Ectodermal cell (in vitro differentiated cells): ENCODE measurements at regions not wholly inside any gene's neighbourhood (a gene's known extent, or its start where the extent isn't known, plus 50 kb on each side); places are given as distances from the start of the nearest gene placed in this dataset.

Experiments
- H3K27ac ChIP-seq: 2 replicates; pipeline ENCODE4 v1.7.0; 2013; ENCODE audit warnings: mild to moderate bottlenecking, low read depth, low read length; ENCODE audit not compliant: insufficient read depth, poor library complexity, severe bottlenecking
- H3K27me3 ChIP-seq: 2 replicates; pipeline ENCODE4 v1.7.0; 2013; ENCODE audit warnings: mild to moderate bottlenecking, low read length; ENCODE audit not compliant: insufficient read depth, control insufficient read depth, poor library complexity, severe bottlenecking
- H3K36me3 ChIP-seq: one replicate; pipeline ENCODE4 v1.7.0; 2013; ENCODE audit warnings: low read length; ENCODE audit not compliant: control insufficient read depth, insufficient read depth
- H3K4me1 ChIP-seq: one replicate; pipeline ENCODE4 v1.7.0; 2013; ENCODE audit warnings: low read length; ENCODE audit not compliant: control insufficient read depth, insufficient read depth
- H3K4me3 ChIP-seq: 2 replicates; pipeline ENCODE4 v1.7.0; 2013; ENCODE audit warnings: low read depth, low read length, control low read depth; ENCODE audit not compliant: insufficient read depth
- H3K9me3 ChIP-seq: 2 replicates; pipeline ENCODE4 v1.7.0; 2013; ENCODE audit warnings: mild to moderate bottlenecking, low read length, moderate library complexity; ENCODE audit not compliant: control insufficient read depth
- WGBS, 2 experiments: methylation state at CpG; one replicate each; pipeline ENCODE4 v1.1.7; 2013; ENCODE audit warnings: missing lambda C conversion rate in 2 of 2; 5-methylcytosine and 5-hydroxymethylcytosine counted together

GRCh38 chr4:18401868-18402267 lies 380.3 kb upstream of the LCORL start:
- H3K27me3 ChIP-seq = no peaks in the 10 kb centered on the region
- H3K4me1 ChIP-seq = peaks cover 12% of the 10 kb centered on the region
- no peaks in the 10 kb centered on the region for H3K9me3 ChIP-seq
- H3K27ac ChIP-seq = no peak overlapping the region
- no peaks in the 10 kb centered on the region for H3K36me3 ChIP-seq
- no CpG with 5 or more reads among the region's 1 CpG for WGBS, 2 experiments
- no peak overlapping the region for H3K4me3 ChIP-seq

- 95 to 100% methylated on average over 1 of the region's 2 CpGs for WGBS, 2 experiments
- H3K27ac ChIP-seq = no peak overlapping the region
Observed at GRCh38 chr4:18401425-18401824, 379.9 kb upstream of the LCORL start.

GRCh38 chr4:18398661-18399060 lies 377.1 kb upstream of the LCORL start:
- Histone ChIP-seq H3K27ac (no peak overlapping the region), H3K27me3 (no peaks in the 10 kb centered on the region), H3K4me3 (no peak overlapping the region), H3K36me3 (no peaks in the 10 kb centered on the region), H3K4me1 (peaks cover 12% of the 10 kb centered on the region), H3K9me3 (no peaks in the 10 kb centered on the region)
- WGBS, 2 experiments = 34 to 39% methylated on average over 5 of the region's 5 CpGs

More at GRCh38 chr4:18401425-18401824, 379.9 kb upstream of the LCORL start:
- Histone ChIP-seq H3K4me3 (no peak overlapping the region), H3K9me3 (no peaks in the 10 kb centered on the region), H3K4me1 (peaks cover 12% of the 10 kb centered on the region), H3K36me3 (no peaks in the 10 kb centered on the region), H3K27me3 (no peaks in the 10 kb centered on the region)

- Histone ChIP-seq H3K27ac (no peak overlapping the region), H3K4me3 (no peak overlapping the region), H3K36me3 (no peaks in the 10 kb centered on the region), H3K4me1 (peaks cover 12% of the 10 kb centered on the region), H3K9me3 (no peaks in the 10 kb centered on the region), H3K27me3 (no peaks in the 10 kb centered on the region)
- WGBS, 2 experiments = 73 to 76% methylated on average over 4 to 5 of the region's 5 CpGs
Observed at GRCh38 chr4:18397681-18398390, 376.3 kb upstream of the LCORL start.

GRCh38 chr4:18394656-18395055 lies 373.1 kb upstream of the LCORL start:
- no peak overlapping the region for H3K4me3 ChIP-seq
- H3K27ac ChIP-seq = no peak overlapping the region
- no peaks in the 10 kb centered on the region for H3K27me3 ChIP-seq
- WGBS, 2 experiments = 89 to 100% methylated on average over 1 of the region's 1 CpG
- H3K9me3 ChIP-seq = no peaks in the 10 kb centered on the region
- H3K36me3 ChIP-seq = no peaks in the 10 kb centered on the region
- H3K4me1 ChIP-seq = peaks cover 28% of the 10 kb centered on the region

- Histone ChIP-seq H3K4me1 (peaks cover 16% of the 10 kb centered on the region), H3K4me3 (no peak overlapping the region), H3K27me3 (no peaks in the 10 kb centered on the region), H3K36me3 (no peaks in the 10 kb centered on the region), H3K27ac (no peak overlapping the region), H3K9me3 (no peaks in the 10 kb centered on the region)
- WGBS, 2 experiments = 91 to 95% methylated on average over 1 of the region's 1 CpG
Observed at GRCh38 chr4:18391354-18391728, 369.8 kb upstream of the LCORL start.

- H3K27ac ChIP-seq = no peak overlapping the region
- peaks cover 16% of the 10 kb centered on the region for H3K4me1 ChIP-seq
- H3K36me3 ChIP-seq = no peaks in the 10 kb centered on the region
- H3K27me3 ChIP-seq = no peaks in the 10 kb centered on the region
- H3K9me3 ChIP-seq = no peaks in the 10 kb centered on the region
- WGBS, 2 experiments = 88 to 91% methylated on average over 4 of the region's 4 CpGs
- no peak overlapping the region for H3K4me3 ChIP-seq
Observed at GRCh38 chr4:18390655-18391353, 369.2 kb upstream of the LCORL start.

- Histone ChIP-seq H3K36me3 (no peaks in the 10 kb centered on the region), H3K9me3 (no peaks in the 10 kb centered on the region), H3K27ac (no peak overlapping the region), H3K4me1 (peaks cover 16% of the 10 kb centered on the region), H3K4me3 (no peak overlapping the region), H3K27me3 (no peaks in the 10 kb centered on the region)
- WGBS, 2 experiments = 89 to 92% methylated on average over 1 of the region's 2 CpGs
Observed at GRCh38 chr4:18389115-18389514, 367.6 kb upstream of the LCORL start.

- no peaks in the 10 kb centered on the region for H3K27me3 ChIP-seq
- H3K4me3 ChIP-seq = no peak overlapping the region
- 78 to 84% methylated on average over 2 to 3 of the region's 3 CpGs for WGBS, 2 experiments
- peaks cover 16% of the 10 kb centered on the region for H3K4me1 ChIP-seq
- no peaks in the 10 kb centered on the region for H3K9me3 ChIP-seq
- H3K36me3 ChIP-seq = no peaks in the 10 kb centered on the region
- H3K27ac ChIP-seq = no peak overlapping the region
Observed at GRCh38 chr4:18388039-18388438, 366.5 kb upstream of the LCORL start.

- WGBS, 2 experiments = 90 to 92% methylated on average over 1 of the region's 1 CpG
Observed at GRCh38 chr4:18381186-18381585, 359.6 kb upstream of the LCORL start.

More at GRCh38 chr4:18381186-18381585, 359.6 kb upstream of the LCORL start:
- Histone ChIP-seq H3K27ac (no peak overlapping the region), H3K9me3 (no peaks in the 10 kb centered on the region), H3K36me3 (no peaks in the 10 kb centered on the region), H3K4me3 (no peak overlapping the region), H3K27me3 (no peaks in the 10 kb centered on the region), H3K4me1 (peaks cover 6% of the 10 kb centered on the region)
